ENCODE measurements at regions not wholly inside any gene's neighbourhood (a gene's known extent, or its start where the extent isn't known, plus 50 kb on each side); places are given as distances from the start of the nearest gene placed in this dataset.
"Not testable (repeated sequence)": the region's sequence is repeated elsewhere in the genome, so short reads cannot be mapped to it uniquely, and the experiment has no call there.

DNA sequence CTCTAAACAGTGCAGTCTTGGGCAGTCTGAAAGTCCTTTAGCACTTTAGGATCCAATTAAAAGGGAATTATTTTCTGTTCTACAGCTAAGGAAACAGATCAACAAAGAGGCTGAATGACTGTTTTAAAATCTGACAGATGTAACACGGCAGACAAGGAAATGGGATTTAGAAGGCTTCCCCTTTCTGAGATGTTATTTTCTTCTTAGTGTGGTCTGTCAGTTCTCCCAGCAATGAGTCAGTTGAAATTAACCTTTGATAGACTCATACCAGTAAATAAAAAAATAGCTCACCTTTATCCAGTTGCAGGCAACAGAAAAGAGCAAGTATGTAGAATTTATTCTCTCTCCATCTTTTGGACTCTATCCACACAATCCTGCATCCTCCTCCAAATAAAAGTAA, 98.1 kb downstream of the NEDD1 start:
- DNase-seq: no peak

- DNase-seq: no peak
Observed at GRCh38 chr12:97005646-97006045, 98.6 kb downstream of the NEDD1 start.

GRCh38 chr12:97006585-97006984, 99.5 kb downstream of the NEDD1 start:
- no peak for DNase-seq

GRCh38 chr12:97016163-97016562, 109.1 kb downstream of the NEDD1 start:
- DNase-seq: no peak

GRCh38 chr12:97017213-97017612, 110.2 kb downstream of the NEDD1 start:
- no peak for DNase-seq

- no peak for DNase-seq
Observed at GRCh38 chr12:97022536-97023230, 115.6 kb downstream of the NEDD1 start.

DNA sequence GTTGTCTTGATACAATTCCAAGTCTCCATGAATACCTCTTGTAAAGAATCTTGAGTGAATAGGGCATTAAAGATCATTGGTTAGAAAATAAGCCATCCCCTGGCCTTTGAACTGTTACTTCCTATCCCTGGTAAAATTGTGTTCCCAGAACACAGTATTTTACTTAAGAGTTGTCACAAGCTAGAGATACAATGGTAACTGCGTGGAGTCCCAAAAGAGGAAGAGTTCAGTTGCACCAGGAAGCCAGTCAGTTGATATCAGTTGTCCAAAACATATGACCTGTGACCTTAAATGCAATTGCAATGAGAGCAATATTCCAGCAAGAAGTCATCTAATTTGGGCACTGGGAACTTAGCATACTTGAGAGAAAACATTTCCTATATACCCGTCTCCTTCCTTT, 117.3 kb downstream of the NEDD1 start:
- DNase-seq: no peak

- no peak for DNase-seq
Observed at GRCh38 chr12:97026901-97027300, 119.8 kb downstream of the NEDD1 start.

DNA sequence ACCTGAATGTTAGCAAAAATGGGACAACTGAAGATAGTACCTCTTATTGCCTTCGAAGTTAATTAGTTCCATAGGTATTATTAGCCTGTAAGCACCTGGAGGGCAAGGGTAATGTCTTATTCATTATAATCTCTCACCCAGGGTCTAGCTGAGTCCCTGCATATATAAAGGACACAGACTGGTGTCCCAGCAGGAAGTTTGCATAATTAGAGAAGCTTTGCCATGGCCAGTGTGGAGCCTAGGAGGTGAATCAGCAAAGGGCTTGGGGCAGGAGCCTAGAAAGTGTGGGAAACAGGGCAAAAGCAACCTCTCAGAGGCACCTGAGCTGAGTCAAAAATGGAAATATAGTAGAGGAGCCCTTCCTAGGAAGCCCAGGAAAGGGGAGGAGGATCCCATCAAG, 120.4 kb downstream of the NEDD1 start:
- DNase-seq: no peak

- DNase-seq: no peak
Observed at GRCh38 chr12:97038131-97038530, 131.1 kb downstream of the NEDD1 start.

DNA sequence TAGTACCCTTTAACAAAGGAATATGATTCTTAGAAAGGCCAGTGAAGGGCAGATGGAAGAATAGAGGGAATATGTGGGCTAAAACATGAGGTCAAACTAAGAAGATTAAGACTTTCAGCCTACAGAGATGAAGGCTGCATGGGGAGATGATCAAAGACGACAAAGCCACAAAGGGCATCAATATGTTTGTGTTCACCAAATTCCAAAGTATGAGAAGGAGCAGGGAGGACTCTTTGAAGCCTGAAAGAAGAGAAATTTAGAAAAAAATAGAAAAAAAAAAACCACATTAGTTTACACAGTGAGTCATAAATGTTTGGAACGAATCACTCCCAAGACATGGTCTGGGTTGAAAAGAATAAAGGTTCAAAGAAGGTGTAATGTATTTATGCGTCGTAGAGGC, 131.8 kb downstream of the NEDD1 start:
- DNase-seq: no peak

DNA sequence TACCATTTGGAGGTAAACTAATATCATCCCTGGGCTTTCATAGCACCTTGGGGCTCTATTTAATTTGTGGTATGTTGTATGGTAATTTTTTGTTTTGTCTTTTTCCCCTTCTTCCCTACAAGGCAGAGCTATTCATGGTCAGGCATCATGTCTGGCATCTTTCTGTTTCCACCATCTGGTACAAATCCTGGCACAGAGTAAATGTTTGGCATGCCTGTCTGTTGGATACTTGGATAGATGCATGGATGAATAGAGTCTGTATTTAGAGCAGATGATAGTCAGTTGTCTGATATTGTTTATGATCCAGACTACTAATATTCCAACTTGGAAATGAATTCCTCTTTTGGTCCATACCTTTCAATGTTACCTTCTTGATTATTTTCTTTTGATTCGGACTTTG, 139.8 kb downstream of the NEDD1 start:
- DNase-seq: no peak

- no peak for DNase-seq
Observed at GRCh38 chr12:97047361-97047760, 140.3 kb downstream of the NEDD1 start.

- DNase-seq: no peak
Observed at GRCh38 chr12:97048421-97049035, 141.5 kb downstream of the NEDD1 start.

- DNase-seq: no peak
Observed at GRCh38 chr12:97050509-97050908, 143.5 kb downstream of the NEDD1 start.

GRCh38 chr12:97051341-97051740, 144.3 kb downstream of the NEDD1 start:
- no peak for DNase-seq

- no peak for DNase-seq
Observed at GRCh38 chr12:97061171-97061570, 154.1 kb downstream of the NEDD1 start.

DNA sequence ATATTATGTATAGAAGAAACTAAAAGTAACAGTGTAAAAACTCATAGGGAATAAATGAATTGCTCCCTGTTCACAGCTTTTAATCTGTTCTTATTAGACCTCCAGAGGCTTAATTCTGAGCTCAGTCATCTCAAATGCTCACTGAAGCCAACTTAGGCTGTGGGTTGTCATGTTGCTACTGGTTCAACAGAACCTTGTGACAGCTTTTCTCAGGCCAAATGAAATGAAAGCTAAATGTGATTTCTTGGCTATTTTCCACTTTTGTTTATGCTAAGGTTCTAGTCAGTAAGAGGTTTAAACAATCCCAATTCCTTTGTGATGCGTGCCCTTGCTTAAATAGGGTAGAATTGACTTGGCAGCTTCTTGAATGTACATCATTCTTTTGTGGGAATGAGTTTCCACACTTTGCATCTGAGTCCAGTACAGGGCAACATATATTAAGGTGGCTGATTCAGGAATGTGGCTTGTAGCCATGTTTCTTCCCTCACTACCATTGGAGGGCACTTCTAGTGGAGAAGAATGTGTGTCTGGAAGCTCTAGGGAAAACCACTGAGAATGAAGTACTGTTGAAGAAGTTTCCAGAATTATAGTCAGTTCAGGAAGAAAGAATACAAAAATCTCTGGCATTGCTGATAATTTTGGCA, 156.4 kb downstream of the NEDD1 start:
- DNase-seq: no peak

- no peak for DNase-seq
Observed at GRCh38 chr12:97075161-97075933, 168.3 kb downstream of the NEDD1 start.

DNA sequence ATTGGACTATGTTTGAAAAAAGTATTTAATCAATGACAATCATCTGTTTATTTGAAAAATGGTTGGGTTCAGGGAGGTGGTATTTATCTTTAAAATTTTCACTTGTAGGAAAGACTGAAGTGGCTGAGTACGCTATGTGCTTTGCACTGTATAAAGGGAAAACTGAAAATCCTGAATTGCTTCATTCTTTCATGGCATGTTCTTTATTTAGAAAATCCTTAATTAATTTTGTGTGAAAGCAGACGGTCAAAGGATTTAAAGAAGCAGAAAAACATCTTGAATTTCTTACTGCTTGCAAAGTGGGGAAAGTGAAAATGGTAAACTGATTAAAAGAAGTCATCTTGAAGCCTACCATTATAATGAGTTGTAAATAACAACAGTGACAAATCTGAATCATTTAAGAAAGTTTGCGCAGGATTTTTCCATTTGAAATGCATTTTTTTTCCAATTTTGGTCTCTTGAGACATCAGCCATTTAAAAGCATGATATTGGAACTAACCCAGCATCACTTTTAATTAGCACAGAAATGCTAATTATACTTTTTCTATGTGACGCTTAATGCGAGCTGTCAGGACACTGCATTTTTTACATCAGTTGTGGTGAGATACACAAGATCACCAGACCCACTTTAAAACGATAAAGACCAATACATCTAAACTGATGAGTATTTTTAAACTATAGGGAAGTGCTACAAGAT, 169.0 kb downstream of the NEDD1 start:
- DNase-seq: no peak

DNA sequence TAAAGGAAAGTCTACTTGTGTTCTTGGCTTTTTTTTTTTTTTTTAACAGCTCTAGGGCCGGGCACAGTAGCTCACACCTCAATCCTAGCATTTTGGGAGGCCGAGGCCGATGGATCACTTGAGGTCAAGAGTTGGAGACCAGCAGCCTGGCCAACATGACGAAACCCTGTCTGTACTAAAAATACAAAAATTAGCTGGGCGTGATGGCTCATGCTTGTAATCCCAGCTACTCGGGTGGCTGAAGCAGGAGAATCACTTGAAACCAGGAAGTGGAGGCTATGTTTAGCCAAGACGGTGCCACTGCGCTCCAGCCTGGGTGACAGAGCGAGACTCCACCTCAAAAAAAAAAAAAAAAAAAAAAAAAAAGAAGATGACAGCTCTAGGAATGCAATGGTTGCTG, 169.9 kb downstream of the NEDD1 start:
- DNase-seq: not testable (repeated sequence)

DNA sequence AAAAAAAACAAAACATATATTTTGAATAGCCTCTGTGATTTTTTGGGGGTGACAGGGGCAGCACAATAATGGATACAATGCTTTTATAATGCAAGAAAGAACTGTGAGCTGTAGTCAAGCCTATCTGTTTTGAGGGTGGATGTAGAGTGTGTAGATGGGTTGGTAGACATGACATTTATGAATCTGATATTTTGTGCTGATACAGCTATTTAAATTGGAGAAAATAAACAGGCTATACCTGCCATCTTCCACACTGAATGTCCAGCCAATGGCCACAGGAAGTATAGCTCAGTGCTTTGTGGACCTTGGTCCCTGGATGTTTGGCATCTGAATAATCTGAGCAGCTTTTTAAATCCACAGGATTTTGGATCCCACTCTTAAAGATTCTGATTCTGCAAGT, 175.0 kb downstream of the NEDD1 start:
- no peak for DNase-seq

DNA sequence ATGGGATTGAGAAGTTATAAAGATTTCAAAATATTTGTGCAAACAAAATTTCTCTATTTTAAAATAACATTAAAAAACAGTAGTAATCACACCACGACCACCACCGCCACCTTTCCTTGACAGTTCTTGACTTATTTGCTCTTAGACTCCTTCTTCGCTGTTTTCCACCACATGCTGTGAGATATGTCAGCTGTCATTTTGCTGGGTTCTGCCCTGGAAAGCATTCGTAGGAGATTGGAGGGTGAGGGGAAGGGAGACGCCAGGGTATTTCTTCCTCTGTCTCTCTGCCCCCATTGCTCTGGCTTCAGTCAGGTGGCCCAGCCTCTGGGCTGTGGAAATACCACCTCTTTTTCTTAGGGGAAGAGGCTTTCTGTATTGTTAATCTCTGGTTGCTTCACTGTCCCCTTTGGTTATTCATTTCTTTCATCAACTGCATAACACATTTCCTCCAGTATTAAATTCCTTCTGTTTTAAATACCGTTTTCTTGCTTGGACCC, 186.2 kb downstream of the NEDD1 start:
- DNase-seq: no peak

Measured in left hindlimb (tissue), 1 donor.